ENCODE measurements at regions not wholly inside any gene's neighbourhood (a gene's known extent, or its start where the extent isn't known, plus 50 kb on each side); places are given as distances from the start of the nearest gene placed in this dataset.

DNA sequence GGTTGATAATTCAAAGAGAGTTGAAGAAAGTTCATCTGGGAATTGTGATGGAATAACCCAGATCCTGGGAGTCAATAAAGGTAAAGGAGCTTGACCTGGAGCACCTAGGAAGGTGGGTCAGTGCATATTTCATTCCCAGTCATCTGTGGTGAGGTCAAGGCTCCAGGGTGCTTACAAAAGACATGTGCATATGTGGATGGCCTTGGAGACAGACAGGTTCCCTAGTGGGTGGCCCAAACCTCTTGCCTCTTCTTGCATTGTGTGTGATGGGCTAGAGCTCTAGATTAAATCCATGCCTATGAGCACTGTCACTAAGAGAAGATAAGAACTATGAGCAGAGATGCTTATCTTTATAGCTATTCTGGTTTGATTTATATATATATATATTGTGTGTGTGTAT, 75.5 kb upstream of the CISTR start:
- TF ChIP-seq, protein P1, sequence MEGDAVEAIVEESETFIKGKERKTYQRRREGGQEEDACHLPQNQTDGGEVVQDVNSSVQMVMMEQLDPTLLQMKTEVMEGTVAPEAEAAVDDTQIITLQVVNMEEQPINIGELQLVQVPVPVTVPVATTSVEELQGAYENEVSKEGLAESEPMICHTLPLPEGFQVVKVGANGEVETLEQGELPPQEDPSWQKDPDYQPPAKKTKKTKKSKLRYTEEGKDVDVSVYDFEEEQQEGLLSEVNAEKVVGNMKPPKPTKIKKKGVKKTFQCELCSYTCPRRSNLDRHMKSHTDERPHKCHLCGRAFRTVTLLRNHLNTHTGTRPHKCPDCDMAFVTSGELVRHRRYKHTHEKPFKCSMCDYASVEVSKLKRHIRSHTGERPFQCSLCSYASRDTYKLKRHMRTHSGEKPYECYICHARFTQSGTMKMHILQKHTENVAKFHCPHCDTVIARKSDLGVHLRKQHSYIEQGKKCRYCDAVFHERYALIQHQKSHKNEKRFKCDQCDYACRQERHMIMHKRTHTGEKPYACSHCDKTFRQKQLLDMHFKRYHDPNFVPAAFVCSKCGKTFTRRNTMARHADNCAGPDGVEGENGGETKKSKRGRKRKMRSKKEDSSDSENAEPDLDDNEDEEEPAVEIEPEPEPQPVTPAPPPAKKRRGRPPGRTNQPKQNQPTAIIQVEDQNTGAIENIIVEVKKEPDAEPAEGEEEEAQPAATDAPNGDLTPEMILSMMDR (IDR thresholded peaks at IDR 0.05), result no peak
- no peak for TF ChIP-seq TP53 (CRISPR knock-in tag; IDR thresholded peaks at IDR 0.05)
- TF ChIP-seq FOSL2 (IDR thresholded peaks at IDR 0.05), result no peak
- TF ChIP-seq FOSL2 (CRISPR knock-in tag; IDR thresholded peaks at IDR 0.05), result no peak
- TF ChIP-seq CHD2 (IDR thresholded peaks at IDR 0.05; ENCODE audit: low read length, partially characterized antibody), result no peak
- no peak for TF ChIP-seq MYC (IDR thresholded peaks at IDR 0.05; ENCODE audit: borderline replicate concordance, low read length)
- no peak for TF ChIP-seq RAD21 (conservative IDR thresholded peaks at IDR 0.05 in 1 of 2, IDR thresholded peaks at IDR 0.05 in 1 of 2)

All from A549 (cell line).